Fibroblast of lung (primary cell): ENCODE measurements at regions not wholly inside any gene's neighbourhood (a gene's known extent, or its start where the extent isn't known, plus 50 kb on each side); places are given as distances from the start of the nearest gene placed in this dataset.

Source experiments
- EZH2 ChIP-seq: IDR thresholded peaks from 2 replicates; pipeline ENCODE4 v1.5.1; 2012; ENCODE audit warnings: low read length, control low read depth, mild to moderate bottlenecking; ENCODE audit errors: missing control alignments
- TF ChIP-seq, protein P1 (sequence below), 2 donors: IDR thresholded peaks in 1 of 2; conservative IDR thresholded peaks in 1 of 2; 1 replicate in 1 of 2; 2 replicates in 1 of 2; pipeline ENCODE4 v1.5.1; 2011 to 2012; ENCODE audit warnings: low read length in 2 of 2, control low read depth in 1 of 2, inconsistent platforms in 1 of 2, low read depth in 1 of 2, mild to moderate bottlenecking in 1 of 2

DNA sequence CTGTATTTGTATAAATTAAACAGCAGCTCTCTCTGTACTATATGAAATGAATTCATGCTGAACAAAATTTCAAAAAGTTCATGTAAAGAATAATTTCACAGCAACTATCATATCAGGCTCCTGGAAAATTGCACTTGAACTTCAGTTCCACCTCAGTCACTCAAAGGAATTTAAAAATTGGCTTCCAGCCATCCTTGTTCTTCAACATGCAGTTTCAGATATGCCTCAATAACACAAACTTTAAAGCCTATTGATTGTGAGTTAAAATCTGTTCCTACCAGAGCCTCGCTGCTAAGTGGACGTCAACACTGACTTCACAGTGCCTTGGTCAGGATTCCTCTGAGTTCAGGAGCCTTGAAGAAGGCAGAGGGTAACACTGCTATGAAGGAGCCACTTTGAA lies 418.7 kb upstream of the WWC1 start:
- no peak for TF ChIP-seq EZH2
- TF ChIP-seq, protein P1, sequence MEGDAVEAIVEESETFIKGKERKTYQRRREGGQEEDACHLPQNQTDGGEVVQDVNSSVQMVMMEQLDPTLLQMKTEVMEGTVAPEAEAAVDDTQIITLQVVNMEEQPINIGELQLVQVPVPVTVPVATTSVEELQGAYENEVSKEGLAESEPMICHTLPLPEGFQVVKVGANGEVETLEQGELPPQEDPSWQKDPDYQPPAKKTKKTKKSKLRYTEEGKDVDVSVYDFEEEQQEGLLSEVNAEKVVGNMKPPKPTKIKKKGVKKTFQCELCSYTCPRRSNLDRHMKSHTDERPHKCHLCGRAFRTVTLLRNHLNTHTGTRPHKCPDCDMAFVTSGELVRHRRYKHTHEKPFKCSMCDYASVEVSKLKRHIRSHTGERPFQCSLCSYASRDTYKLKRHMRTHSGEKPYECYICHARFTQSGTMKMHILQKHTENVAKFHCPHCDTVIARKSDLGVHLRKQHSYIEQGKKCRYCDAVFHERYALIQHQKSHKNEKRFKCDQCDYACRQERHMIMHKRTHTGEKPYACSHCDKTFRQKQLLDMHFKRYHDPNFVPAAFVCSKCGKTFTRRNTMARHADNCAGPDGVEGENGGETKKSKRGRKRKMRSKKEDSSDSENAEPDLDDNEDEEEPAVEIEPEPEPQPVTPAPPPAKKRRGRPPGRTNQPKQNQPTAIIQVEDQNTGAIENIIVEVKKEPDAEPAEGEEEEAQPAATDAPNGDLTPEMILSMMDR (conservative IDR thresholded peaks at IDR 0.05 in 1 of 2, IDR thresholded peaks at IDR 0.05 in 1 of 2; ENCODE audit: low read depth in 1 of 2, low read length in 2 of 2): no peak
